Dendritic cell treated with granulocyte-macrophage colony-stimulating factor and Interleukin-4, amounts not matched to agents 40 ng/mL and 50 ng/mL, for 4 days (primary cell): ENCODE measurements at regions not wholly inside any gene's neighbourhood (a gene's known extent, or its start where the extent isn't known, plus 50 kb on each side); places are given as distances from the start of the nearest gene placed in this dataset.
"Not testable (repeated sequence)": the region's sequence is repeated elsewhere in the genome, so short reads cannot be mapped to it uniquely, and the experiment has no call there.

Source experiments
- H3K27ac Mint-ChIP-seq: one replicate; pipeline ENCODE4 v1.8.0; 2022; ENCODE audit warnings: mild to moderate bottlenecking, mixed read lengths
- H3K27me3 Mint-ChIP-seq: one replicate; pipeline ENCODE4 v1.8.0; 2022; ENCODE audit warnings: mild to moderate bottlenecking, mixed read lengths
- H3K36me3 Mint-ChIP-seq: one replicate; pipeline ENCODE4 v1.8.0; 2022; ENCODE audit warnings: low read depth, mixed read lengths
- H3K4me1 Mint-ChIP-seq: one replicate; pipeline ENCODE4 v1.8.0; 2022; ENCODE audit warnings: low read depth, mixed read lengths
- H3K4me3 Mint-ChIP-seq: one replicate; pipeline ENCODE4 v1.8.0; 2022; ENCODE audit warnings: mild to moderate bottlenecking, moderate library complexity, mixed read lengths
- H3K9me3 Mint-ChIP-seq: one replicate; pipeline ENCODE4 v1.8.0; 2022; ENCODE audit warnings: mixed read lengths
- intact Hi-C: fragments of 100-400 bp; cut with micrococcal nuclease; formaldehyde crosslinking; loops from one replicate; pipeline ENCODE4 v1.15.0; 2022

GRCh38 chr5:96312383-96312782 is 120.7 kb downstream of the PCSK1 start:
- intact Hi-C loops: no loop called here
- peaks cover 36% of the 10 kb centered on the region for H3K9me3 Mint-ChIP-seq
- no peak overlapping the region for H3K4me3 Mint-ChIP-seq
- H3K27me3 Mint-ChIP-seq: no peaks in the 10 kb centered on the region
- peaks cover 8% of the 10 kb centered on the region for H3K4me1 Mint-ChIP-seq
- H3K27ac Mint-ChIP-seq: no peak overlapping the region
- no peaks in the 10 kb centered on the region for H3K36me3 Mint-ChIP-seq

GRCh38 chr5:96307047-96307446 is 126.0 kb downstream of the PCSK1 start:
- H3K27ac Mint-ChIP-seq, H3K27me3 Mint-ChIP-seq, intact Hi-C loops, H3K4me3 Mint-ChIP-seq, H3K36me3 Mint-ChIP-seq, H3K4me1 Mint-ChIP-seq: not testable (repeated sequence)
- peaks cover 44% of the 10 kb centered on the region for H3K9me3 Mint-ChIP-seq

GRCh38 chr5:96302174-96302738 is 130.8 kb downstream of the PCSK1 start:
- H3K36me3 Mint-ChIP-seq: peaks cover 6% of the 10 kb centered on the region
- H3K9me3 Mint-ChIP-seq: peaks cover 25% of the 10 kb centered on the region
- no peak overlapping the region for H3K27ac Mint-ChIP-seq
- intact Hi-C loops: no loop called here
- peaks cover 27% of the 10 kb centered on the region for H3K4me1 Mint-ChIP-seq
- H3K27me3 Mint-ChIP-seq: no peaks in the 10 kb centered on the region
- H3K4me3 Mint-ChIP-seq: no peak overlapping the region

- H3K36me3 Mint-ChIP-seq: peaks cover 6% of the 10 kb centered on the region
- no peak overlapping the region for H3K4me3 Mint-ChIP-seq
- peaks cover 25% of the 10 kb centered on the region for H3K9me3 Mint-ChIP-seq
- peaks cover 34% of the 10 kb centered on the region for H3K4me1 Mint-ChIP-seq
- H3K27ac Mint-ChIP-seq: peak overlapping the region; percentile 19
- intact Hi-C loops: no loop called here
- H3K27me3 Mint-ChIP-seq: no peaks in the 10 kb centered on the region
These were observed 132.1 kb downstream of the PCSK1 start for GRCh38 chr5:96300976-96301375.

- Mint-ChIP-seq H3K27me3 (no peaks in the 10 kb centered on the region), H3K4me3 (no peak overlapping the region), H3K9me3 (peaks cover 21% of the 10 kb centered on the region), H3K27ac (no peak overlapping the region), H3K4me1 (peaks cover 31% of the 10 kb centered on the region), H3K36me3 (peaks cover 6% of the 10 kb centered on the region)
- intact Hi-C loops: no loop called here
These were observed 135.2 kb downstream of the PCSK1 start for GRCh38 chr5:96297867-96298266.

GRCh38 chr5:96297290-96297689 is 135.8 kb downstream of the PCSK1 start:
- Mint-ChIP-seq H3K36me3 (peaks cover 6% of the 10 kb centered on the region), H3K27me3 (no peaks in the 10 kb centered on the region), H3K27ac (no peak overlapping the region), H3K9me3 (peaks cover 15% of the 10 kb centered on the region), H3K4me1 (peaks cover 29% of the 10 kb centered on the region), H3K4me3 (no peak overlapping the region)
- intact Hi-C loops: no loop called here

- Mint-ChIP-seq H3K9me3 (peaks cover 8% of the 10 kb centered on the region), H3K36me3 (no peaks in the 10 kb centered on the region), H3K4me3 (no peak overlapping the region), H3K4me1 (peaks cover 19% of the 10 kb centered on the region), H3K27me3 (no peaks in the 10 kb centered on the region), H3K27ac (no peak overlapping the region)
- intact Hi-C loops: no loop called here
These were observed 138.2 kb downstream of the PCSK1 start for GRCh38 chr5:96294884-96295202.

GRCh38 chr5:96293966-96294883 is 138.8 kb downstream of the PCSK1 start:
- H3K4me3 Mint-ChIP-seq: no peak overlapping the region
- H3K27me3 Mint-ChIP-seq: no peaks in the 10 kb centered on the region
- peaks cover 5% of the 10 kb centered on the region for H3K36me3 Mint-ChIP-seq
- H3K4me1 Mint-ChIP-seq: peaks cover 19% of the 10 kb centered on the region
- peaks cover 15% of the 10 kb centered on the region for H3K9me3 Mint-ChIP-seq
- H3K27ac Mint-ChIP-seq: no peak overlapping the region
- intact Hi-C loops: no loop called here

GRCh38 chr5:96292582-96293247 is 140.3 kb downstream of the PCSK1 start:
- peaks cover 5% of the 10 kb centered on the region for H3K36me3 Mint-ChIP-seq
- no peak overlapping the region for H3K27ac Mint-ChIP-seq
- H3K27me3 Mint-ChIP-seq: no peaks in the 10 kb centered on the region
- no peak overlapping the region for H3K4me3 Mint-ChIP-seq
- intact Hi-C loops: no loop called here
- peaks cover 10% of the 10 kb centered on the region for H3K4me1 Mint-ChIP-seq
- H3K9me3 Mint-ChIP-seq: peaks cover 17% of the 10 kb centered on the region

GRCh38 chr5:96289287-96289686 is 143.8 kb downstream of the PCSK1 start:
- intact Hi-C loops, H3K36me3 Mint-ChIP-seq, H3K4me1 Mint-ChIP-seq, H3K27me3 Mint-ChIP-seq, H3K4me3 Mint-ChIP-seq, H3K27ac Mint-ChIP-seq: not testable (repeated sequence)
- H3K9me3 Mint-ChIP-seq: peaks cover 17% of the 10 kb centered on the region

- peaks cover 5% of the 10 kb centered on the region for H3K36me3 Mint-ChIP-seq
- H3K4me3 Mint-ChIP-seq: no peak overlapping the region
- H3K9me3 Mint-ChIP-seq: peaks cover 17% of the 10 kb centered on the region
- peaks cover 6% of the 10 kb centered on the region for H3K4me1 Mint-ChIP-seq
- H3K27ac Mint-ChIP-seq: no peak overlapping the region
- intact Hi-C loops: no loop called here
- H3K27me3 Mint-ChIP-seq: no peaks in the 10 kb centered on the region
These were observed 144.2 kb downstream of the PCSK1 start for GRCh38 chr5:96288845-96289185.

- no peak overlapping the region for H3K4me3 Mint-ChIP-seq
- H3K9me3 Mint-ChIP-seq: peaks cover 17% of the 10 kb centered on the region
- no peak overlapping the region for H3K27ac Mint-ChIP-seq
- H3K27me3 Mint-ChIP-seq: no peaks in the 10 kb centered on the region
- H3K36me3 Mint-ChIP-seq: peaks cover 5% of the 10 kb centered on the region
- peaks cover 6% of the 10 kb centered on the region for H3K4me1 Mint-ChIP-seq
- intact Hi-C loops: no loop called here
These were observed 144.7 kb downstream of the PCSK1 start for GRCh38 chr5:96288166-96288844.

- Mint-ChIP-seq H3K4me1 (peaks cover 6% of the 10 kb centered on the region), H3K27me3 (no peaks in the 10 kb centered on the region), H3K27ac (no peak overlapping the region), H3K36me3 (peaks cover 5% of the 10 kb centered on the region), H3K4me3 (no peak overlapping the region), H3K9me3 (peaks cover 17% of the 10 kb centered on the region)
- intact Hi-C loops: no loop called here
These were observed 145.9 kb downstream of the PCSK1 start for GRCh38 chr5:96287136-96287535.

GRCh38 chr5:96285823-96286222 is 147.2 kb downstream of the PCSK1 start:
- peaks cover 6% of the 10 kb centered on the region for H3K4me1 Mint-ChIP-seq
- no peak overlapping the region for H3K27ac Mint-ChIP-seq
- intact Hi-C loops: no loop called here
- H3K27me3 Mint-ChIP-seq: no peaks in the 10 kb centered on the region
- H3K36me3 Mint-ChIP-seq: peaks cover 5% of the 10 kb centered on the region
- peaks cover 9% of the 10 kb centered on the region for H3K9me3 Mint-ChIP-seq
- no peak overlapping the region for H3K4me3 Mint-ChIP-seq
